ENCODE measurements at regions not wholly inside any gene's neighbourhood (a gene's known extent, or its start where the extent isn't known, plus 50 kb on each side); places are given as distances from the start of the nearest gene placed in this dataset.

- TF ChIP-seq POLR2A (IDR thresholded peaks at IDR 0.05; ENCODE audit: borderline replicate concordance, extremely low read depth, insufficient read depth, insufficient read length) (no peak), POLR2AphosphoS5 (IDR thresholded peaks at IDR 0.05; ENCODE audit: low read depth, low read length) (no peak), CTCF (IDR thresholded peaks at IDR 0.05 in 2 of 3, conservative IDR thresholded peaks at IDR 0.05 in 1 of 3; ENCODE audit: borderline replicate concordance in 1 of 3, insufficient read depth in 1 of 3, low read depth in 2 of 3, low read length in 2 of 3) (no peak), MAX (IDR thresholded peaks at IDR 0.05) (no peak), CEBPB (IDR thresholded peaks at IDR 0.05; ENCODE audit: low read depth) (no peak), EZH2 (IDR thresholded peaks at IDR 0.05) (no peak), EZH2phosphoT487 (IDR thresholded peaks at IDR 0.05; ENCODE audit: borderline replicate concordance) (no peak), REST (IDR thresholded peaks at IDR 0.05; ENCODE audit: low read depth) (no peak), ZNF274 (IDR thresholded peaks at IDR 0.05; ENCODE audit: low read depth, low read length) (no peak), RAD21 (IDR thresholded peaks at IDR 0.05; ENCODE audit: low read depth) (no peak), SRF (IDR thresholded peaks at IDR 0.05; ENCODE audit: low read depth) (no peak), SP1 (IDR thresholded peaks at IDR 0.05; ENCODE audit: low read depth) (no peak)
These were observed 107.4 kb upstream of the MSX1 start for GRCh38 chr4:4752025-4752424.
